Epidermal melanocyte (primary cell): ENCODE measurements at regions not wholly inside any gene's neighbourhood (a gene's known extent, or its start where the extent isn't known, plus 50 kb on each side); places are given as distances from the start of the nearest gene placed in this dataset.
"Not testable (repeated sequence)": the region's sequence is repeated elsewhere in the genome, so short reads cannot be mapped to it uniquely, and the experiment has no call there.

Source experiments
- DNase-seq: peaks from one replicate; pipeline ENCODE4 v3.0.0; 2011; ENCODE audit warnings: low spot score; ENCODE audit not compliant: insufficient read length

DNA sequence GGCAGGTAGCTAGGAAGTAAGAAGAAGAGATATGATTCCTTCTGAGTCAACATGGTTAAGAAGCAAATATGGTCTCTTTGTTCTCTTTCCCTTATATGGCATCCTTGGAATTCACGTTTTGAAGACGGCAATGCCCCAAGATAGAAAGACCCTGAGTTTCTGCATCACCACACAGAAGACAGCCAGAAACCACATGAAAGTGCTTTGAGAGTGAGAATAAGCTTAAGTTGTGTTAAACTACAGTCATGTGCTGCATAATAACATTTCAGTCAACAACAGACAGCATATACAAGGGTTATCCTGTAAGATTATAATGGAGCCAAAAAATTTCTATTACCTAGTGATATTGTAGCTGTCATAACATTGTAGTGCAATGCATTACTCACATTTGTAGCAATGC is 89.9 kb upstream of the STEAP1 start:
- no peak for DNase-seq

DNA sequence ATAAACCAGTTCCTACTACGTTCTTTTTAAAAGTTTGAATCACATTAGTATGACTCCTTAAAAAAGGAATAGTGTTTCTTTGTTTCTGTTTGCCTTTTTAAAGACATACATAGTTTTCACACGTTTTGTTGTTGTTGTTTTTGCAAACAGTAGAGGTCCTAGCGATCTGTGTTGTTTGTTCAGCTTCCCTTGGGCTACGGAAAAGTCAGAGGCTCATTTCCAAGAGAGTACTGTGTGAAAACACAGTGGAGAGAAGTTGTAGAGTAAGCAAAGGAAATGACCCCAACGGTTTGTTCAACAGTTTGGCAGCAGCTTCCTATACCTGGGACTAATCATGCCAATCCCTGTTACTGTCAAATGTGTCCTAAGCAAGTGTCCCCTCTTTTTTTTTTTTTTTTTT is 87.1 kb upstream of the STEAP1 start:
- DNase-seq: no peak

DNA sequence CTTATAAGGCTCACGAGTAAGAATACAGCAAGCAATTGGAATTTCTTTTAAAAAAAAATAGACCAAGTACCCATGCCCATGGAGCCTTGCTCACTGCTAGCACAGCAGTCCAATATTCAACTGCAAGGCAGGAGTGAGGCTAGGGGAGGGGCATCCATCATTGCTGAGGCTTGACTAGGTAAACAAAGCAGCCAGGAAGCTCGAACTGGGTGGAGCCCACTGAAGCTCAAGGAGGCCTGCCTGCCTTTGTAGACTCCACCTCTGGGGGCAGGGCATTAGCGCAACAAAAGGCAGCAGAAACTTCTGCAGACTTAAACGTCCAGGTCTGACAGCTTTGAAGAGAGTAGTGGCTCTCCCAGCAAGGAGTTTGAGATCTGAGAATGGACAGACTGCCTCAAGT is 84.0 kb upstream of the STEAP1 start:
- not testable (repeated sequence) for DNase-seq

DNA sequence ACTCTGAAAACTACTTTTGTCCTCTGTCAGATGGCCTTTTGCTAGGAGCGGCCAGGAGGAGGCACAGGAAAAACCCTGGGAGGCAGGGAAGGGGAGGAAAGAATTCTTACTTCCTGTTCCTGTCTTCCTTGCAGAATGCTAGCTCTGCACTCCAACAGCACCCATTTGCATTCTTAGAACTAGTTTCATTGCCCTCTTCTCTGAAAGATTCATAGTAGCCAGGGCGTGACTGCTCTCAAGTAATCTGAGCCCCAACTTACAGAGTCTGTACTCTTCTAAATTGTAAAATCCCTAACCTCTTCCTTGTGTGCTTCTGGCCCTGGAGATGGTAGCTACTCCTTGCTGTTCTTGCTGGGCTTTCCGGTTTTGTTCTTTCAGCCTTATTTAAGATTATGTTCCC is 75.3 kb upstream of the STEAP1 start:
- no peak for DNase-seq

DNA sequence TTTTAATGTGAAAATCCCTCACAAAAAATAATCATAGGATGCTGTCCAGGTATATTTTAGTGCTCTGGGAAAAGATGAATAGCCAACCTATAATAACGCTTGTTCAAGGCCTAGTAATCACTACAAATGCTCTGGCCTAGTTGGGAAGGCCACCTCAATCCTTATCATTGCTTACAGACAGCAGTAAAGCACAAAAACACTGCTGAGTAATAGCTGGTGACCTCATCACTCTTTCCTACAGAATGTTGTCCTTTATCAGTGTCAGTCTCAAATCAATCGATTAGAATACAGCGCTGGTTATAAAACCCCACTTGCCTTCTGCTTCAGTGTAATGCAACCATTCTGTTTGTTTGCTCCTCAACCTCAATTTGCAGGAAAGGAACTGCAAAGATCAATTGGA is 72.6 kb upstream of the STEAP1 start:
- DNase-seq: no peak

DNA sequence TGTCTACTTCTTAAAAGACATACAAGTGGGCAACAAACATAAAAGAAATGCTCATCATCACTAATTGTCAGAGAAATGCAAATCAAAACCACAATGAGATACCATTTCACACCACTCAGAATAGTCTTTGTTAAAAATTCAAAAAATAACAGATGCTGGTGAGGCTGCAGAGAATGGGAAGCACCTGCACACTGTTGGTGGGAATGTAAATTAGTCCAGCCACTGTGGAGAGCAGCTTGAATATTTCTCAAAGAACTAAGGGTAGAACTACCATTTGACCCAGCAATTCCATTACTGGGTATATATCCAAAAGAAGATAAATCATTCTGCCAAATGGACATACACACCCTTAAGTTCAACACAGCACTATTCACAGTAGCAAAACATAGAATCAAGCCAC is 61.8 kb upstream of the STEAP1 start:
- DNase-seq: no peak

DNA sequence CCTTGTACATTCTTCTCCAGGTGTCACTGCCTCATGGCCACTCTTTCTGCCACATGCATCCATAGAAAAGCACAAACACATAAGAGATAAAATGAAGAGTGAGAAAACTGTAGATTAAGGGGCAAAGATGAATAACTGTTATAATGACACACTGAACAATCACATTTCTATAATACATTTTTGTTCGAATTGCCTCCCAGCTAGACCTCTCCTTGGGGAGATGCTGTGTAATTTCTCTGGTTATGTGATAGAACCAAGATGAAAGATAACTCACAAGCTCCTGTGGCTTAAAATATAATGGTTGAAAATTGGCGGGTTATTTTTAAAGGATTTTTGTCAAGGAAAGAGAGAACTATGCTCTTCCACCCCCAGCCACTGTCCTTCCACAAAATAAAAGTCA is 60.2 kb upstream of the STEAP1 start:
- DNase-seq: no peak
